WERI-Rb-1 (cell line): ENCODE measurements at regions not wholly inside any gene's neighbourhood (a gene's known extent, or its start where the extent isn't known, plus 50 kb on each side); places are given as distances from the start of the nearest gene placed in this dataset.

ENCODE experiments used
- DNase-seq: peaks from one replicate; pipeline ENCODE4 v3.0.0-alpha.2; 2020
- H3K27ac ChIP-seq: fragments of 250-450 bp; sonication (Bioruptor Pico); 2 replicates; pipeline ENCODE4 v1.5.1; 2020; ENCODE audit warnings: mild to moderate bottlenecking, moderate library complexity
- H3K27me3 ChIP-seq: fragments of 250-450 bp; sonication (Bioruptor Pico); 2 replicates; pipeline ENCODE4 v1.5.1; 2021; ENCODE audit warnings: mild to moderate bottlenecking, low read depth, moderate library complexity; ENCODE audit not compliant: insufficient read depth, severe bottlenecking
- H3K36me3 ChIP-seq: fragments of 250-450 bp; sonication (Bioruptor Pico); 2 replicates; pipeline ENCODE4 v1.5.1; 2020; ENCODE audit warnings: mild to moderate bottlenecking, moderate library complexity
- H3K4me3 ChIP-seq: 2 replicates; pipeline ENCODE4 v1.5.1; 2011; ENCODE audit warnings: low read depth, mild to moderate bottlenecking, control low read depth, low read length
- H3K9me3 ChIP-seq: fragments of 250-450 bp; sonication (Bioruptor Pico); 2 replicates; pipeline ENCODE4 v1.5.1; 2021; ENCODE audit warnings: mild to moderate bottlenecking, moderate library complexity; ENCODE audit not compliant: severe bottlenecking
- CTCF ChIP-seq: IDR thresholded peaks from 2 replicates; pipeline ENCODE4 v1.5.1; 2011; ENCODE audit warnings: low read depth, mild to moderate bottlenecking, control low read depth, inconsistent platforms, low read length

DNA sequence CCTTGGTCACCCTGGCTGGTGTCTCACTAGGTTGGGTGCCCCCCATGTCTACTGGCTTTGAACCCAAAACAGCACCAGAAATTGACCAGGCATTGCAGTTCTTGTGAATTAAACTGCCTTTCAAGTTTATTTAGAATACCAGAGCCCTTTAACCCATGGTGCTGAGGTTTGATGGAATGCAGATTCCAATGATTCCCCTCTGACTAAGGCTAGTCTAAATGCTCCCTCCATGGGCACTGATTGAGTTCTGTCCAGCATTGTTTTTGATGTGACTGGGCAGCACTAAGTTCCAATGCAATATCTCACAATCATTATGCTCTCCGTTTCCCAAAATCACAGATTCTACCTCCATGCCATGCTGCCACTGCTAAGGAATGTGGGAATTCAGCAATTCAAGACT is 1047.4 kb upstream of the LRRN3 start:
- Histone ChIP-seq H3K9me3 (no peaks in the 10 kb centered on the region), H3K27me3 (no peaks in the 10 kb centered on the region), H3K36me3 (no peaks in the 10 kb centered on the region), H3K27ac (no peak overlapping the region), H3K4me3 (no peak overlapping the region)
- DNase-seq: no peak
- no peak for TF ChIP-seq CTCF

DNA sequence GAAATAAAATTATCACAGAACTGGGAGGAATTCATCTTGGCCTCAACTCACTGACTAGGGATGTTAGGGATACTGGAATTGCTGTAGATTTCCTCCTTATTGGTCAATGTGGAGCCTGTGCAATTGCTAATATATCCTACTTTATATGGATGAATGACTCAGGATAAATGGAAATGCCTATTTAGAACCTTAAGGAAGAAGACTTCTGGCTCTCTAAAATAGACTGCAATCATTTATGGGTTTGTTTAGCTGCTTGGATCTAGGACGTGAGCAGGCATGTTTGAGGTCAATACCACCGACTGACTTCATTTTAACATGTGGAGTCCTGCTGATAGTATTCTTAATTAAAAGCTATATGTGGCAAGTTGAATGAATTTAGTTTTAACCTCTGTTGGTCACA is 1040.1 kb upstream of the LRRN3 start:
- H3K27me3 ChIP-seq: no peaks in the 10 kb centered on the region
- no peak overlapping the region for H3K27ac ChIP-seq
- H3K9me3 ChIP-seq: no peaks in the 10 kb centered on the region
- H3K4me3 ChIP-seq: no peak overlapping the region
- no peak for DNase-seq
- TF ChIP-seq CTCF: no peak
- no peaks in the 10 kb centered on the region for H3K36me3 ChIP-seq

GRCh38 chr7:110051372-110051771 is 1039.6 kb upstream of the LRRN3 start:
- H3K4me3 ChIP-seq: no peak overlapping the region
- H3K9me3 ChIP-seq: no peaks in the 10 kb centered on the region
- no peak for TF ChIP-seq CTCF
- H3K27ac ChIP-seq: no peak overlapping the region
- no peaks in the 10 kb centered on the region for H3K36me3 ChIP-seq
- no peak for DNase-seq
- H3K27me3 ChIP-seq: no peaks in the 10 kb centered on the region

GRCh38 chr7:110056331-110056730 is 1034.6 kb upstream of the LRRN3 start:
- no peak for DNase-seq
- no peak for TF ChIP-seq CTCF

GRCh38 chr7:110058401-110058800 is 1032.5 kb upstream of the LRRN3 start:
- TF ChIP-seq CTCF: no peak
- Histone ChIP-seq H3K4me3 (no peak overlapping the region), H3K9me3 (no peaks in the 10 kb centered on the region), H3K36me3 (no peaks in the 10 kb centered on the region), H3K27me3 (no peaks in the 10 kb centered on the region), H3K27ac (no peak overlapping the region)
- no peak for DNase-seq

More at GRCh38 chr7:110056331-110056730, 1034.6 kb upstream of the LRRN3 start:
- Histone ChIP-seq H3K36me3 (no peaks in the 10 kb centered on the region), H3K27ac (no peak overlapping the region), H3K27me3 (no peaks in the 10 kb centered on the region), H3K9me3 (no peaks in the 10 kb centered on the region), H3K4me3 (no peak overlapping the region)

DNA sequence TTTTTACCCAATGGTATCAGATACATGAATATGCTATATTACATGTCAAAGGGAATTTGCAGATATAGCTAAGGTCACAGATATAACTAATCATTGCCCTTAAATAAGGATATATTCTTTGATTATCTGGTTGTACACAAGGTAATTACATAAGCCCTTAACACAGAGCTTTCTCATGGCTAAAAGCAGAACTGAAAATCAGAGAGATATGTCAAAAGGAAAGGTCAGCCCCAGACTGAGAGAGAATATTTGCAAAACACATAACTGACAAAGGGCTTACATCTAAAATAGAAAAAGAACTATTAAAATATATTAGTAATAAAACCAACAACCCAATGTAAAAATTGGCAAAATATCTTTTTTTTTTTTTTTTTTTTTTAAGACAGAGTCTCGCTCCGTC is 1029.5 kb upstream of the LRRN3 start:
- TF ChIP-seq CTCF: no peak
- no peaks in the 10 kb centered on the region for H3K27me3 ChIP-seq
- H3K4me3 ChIP-seq: no peak overlapping the region
- no peak for DNase-seq
- H3K9me3 ChIP-seq: no peaks in the 10 kb centered on the region
- H3K27ac ChIP-seq: no peak overlapping the region
- no peaks in the 10 kb centered on the region for H3K36me3 ChIP-seq
